ENCODE measurements at regions not wholly inside any gene's neighbourhood (a gene's known extent, or its start where the extent isn't known, plus 50 kb on each side); places are given as distances from the start of the nearest gene placed in this dataset.

DNA sequence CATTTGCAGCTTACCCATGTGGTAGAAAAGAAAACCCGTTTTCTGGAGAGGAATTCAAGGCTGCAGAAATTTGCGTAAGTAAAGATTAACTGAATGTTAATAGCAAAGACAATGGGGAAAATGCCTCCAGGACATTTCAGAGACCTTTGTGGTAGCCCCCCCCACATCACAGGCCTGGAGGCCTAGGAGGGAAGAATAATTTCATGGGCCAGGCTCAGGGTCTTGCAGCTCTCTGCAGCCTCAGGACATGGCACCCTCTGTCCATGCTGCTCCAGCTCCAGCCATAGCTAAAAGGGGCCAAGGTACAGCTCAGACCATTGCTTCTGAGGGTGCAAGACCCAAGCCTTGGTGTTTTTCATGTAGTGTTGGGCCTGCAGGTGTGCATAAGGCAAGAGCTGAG is 92.7 kb upstream of the ZNF678 start:
- DNase-seq (ENCODE audit: low read depth, low spot score): no peak
- no peaks in the 10 kb centered on the region for H3K9me3 ChIP-seq (ENCODE audit: control insufficient read depth, insufficient read depth, low read length)
- H3K27ac ChIP-seq (ENCODE audit: low read depth, low read length): no peak overlapping the region
- no peak overlapping the region for H3K4me3 ChIP-seq (ENCODE audit: low read depth, low read length)
- ChIA-PET CTCF (no interaction called here), POLR2A (no interaction called here)
- TF ChIP-seq, protein P1, sequence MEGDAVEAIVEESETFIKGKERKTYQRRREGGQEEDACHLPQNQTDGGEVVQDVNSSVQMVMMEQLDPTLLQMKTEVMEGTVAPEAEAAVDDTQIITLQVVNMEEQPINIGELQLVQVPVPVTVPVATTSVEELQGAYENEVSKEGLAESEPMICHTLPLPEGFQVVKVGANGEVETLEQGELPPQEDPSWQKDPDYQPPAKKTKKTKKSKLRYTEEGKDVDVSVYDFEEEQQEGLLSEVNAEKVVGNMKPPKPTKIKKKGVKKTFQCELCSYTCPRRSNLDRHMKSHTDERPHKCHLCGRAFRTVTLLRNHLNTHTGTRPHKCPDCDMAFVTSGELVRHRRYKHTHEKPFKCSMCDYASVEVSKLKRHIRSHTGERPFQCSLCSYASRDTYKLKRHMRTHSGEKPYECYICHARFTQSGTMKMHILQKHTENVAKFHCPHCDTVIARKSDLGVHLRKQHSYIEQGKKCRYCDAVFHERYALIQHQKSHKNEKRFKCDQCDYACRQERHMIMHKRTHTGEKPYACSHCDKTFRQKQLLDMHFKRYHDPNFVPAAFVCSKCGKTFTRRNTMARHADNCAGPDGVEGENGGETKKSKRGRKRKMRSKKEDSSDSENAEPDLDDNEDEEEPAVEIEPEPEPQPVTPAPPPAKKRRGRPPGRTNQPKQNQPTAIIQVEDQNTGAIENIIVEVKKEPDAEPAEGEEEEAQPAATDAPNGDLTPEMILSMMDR (IDR thresholded peaks at IDR 0.05; ENCODE audit: low read depth, low read length): no peak
- no peaks in the 10 kb centered on the region for H3K27me3 ChIP-seq (ENCODE audit: control insufficient read depth, insufficient read depth, low read length)

DNA sequence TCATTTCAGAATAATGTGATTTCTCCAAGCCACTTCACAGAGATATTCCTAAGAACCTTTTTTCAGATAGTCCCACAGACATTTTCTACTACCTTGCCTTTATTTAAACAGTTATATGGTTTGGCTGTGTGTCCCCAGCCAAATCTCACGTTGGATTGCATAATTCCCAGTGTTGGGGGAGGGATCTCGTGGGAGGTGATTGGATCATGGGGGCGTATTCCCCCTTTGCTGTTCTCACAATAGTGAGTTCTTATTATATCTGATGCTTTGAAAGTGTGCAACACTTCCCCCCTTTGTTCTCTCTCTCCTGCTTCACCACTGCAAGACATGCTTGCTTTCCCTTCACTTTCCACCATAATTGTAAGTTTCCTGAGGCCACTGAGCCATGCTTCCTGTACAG is 93.6 kb upstream of the ZNF678 start:
- H3K27me3 ChIP-seq (ENCODE audit: control insufficient read depth, insufficient read depth, low read length): no peaks in the 10 kb centered on the region
- POLR2A ChIA-PET: no interaction called here
- CTCF ChIA-PET: no interaction called here

DNA sequence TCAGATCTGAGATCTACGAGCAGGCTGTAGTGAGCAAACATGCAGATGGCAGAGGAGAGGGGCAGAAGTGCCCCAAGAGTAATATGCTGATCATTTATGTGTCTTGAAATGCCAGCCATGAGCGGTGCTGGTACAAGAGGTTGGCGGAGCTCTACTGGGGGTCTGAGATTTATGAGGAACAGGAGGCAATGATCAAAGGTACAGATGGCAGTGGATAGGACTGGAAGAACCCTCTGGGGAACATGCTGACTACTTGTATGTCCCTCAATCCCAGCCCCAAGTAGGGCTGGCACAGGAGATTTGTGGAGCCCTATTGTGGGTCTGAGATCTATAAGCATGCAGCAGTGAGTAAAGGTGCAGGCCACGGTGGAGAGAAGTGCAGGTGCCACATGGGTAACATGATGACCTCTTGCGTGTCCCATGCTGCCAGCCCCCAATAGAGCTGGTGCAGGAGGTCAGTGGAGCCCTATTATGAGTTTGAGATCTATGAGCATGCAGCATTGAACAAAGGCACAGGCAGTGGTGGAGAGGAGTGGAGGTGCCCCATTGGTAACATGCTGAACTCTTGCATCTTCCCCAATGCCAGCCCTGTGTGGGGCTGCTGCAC is 97.2 kb upstream of the ZNF678 start:
- CTCF ChIA-PET: no interaction called here
- TF ChIP-seq, protein P1 (IDR thresholded peaks at IDR 0.05; ENCODE audit: low read depth, low read length): no peak
- Histone ChIP-seq H3K27ac (ENCODE audit: low read depth, low read length) (no peak overlapping the region), H3K4me3 (ENCODE audit: low read depth, low read length) (no peak overlapping the region), H3K9me3 (ENCODE audit: control insufficient read depth, insufficient read depth, low read length) (no peaks in the 10 kb centered on the region), H3K27me3 (ENCODE audit: control insufficient read depth, insufficient read depth, low read length) (no peaks in the 10 kb centered on the region)
- DNase-seq (ENCODE audit: low read depth, low spot score): no peak
- POLR2A ChIA-PET: no interaction called here

More for the DNA sequence above, 93.6 kb upstream of the ZNF678 start:
- H3K4me3 ChIP-seq (ENCODE audit: low read depth, low read length): no peak overlapping the region
- TF ChIP-seq, protein P1 (IDR thresholded peaks at IDR 0.05; ENCODE audit: low read depth, low read length): no peak
- no peak for DNase-seq (ENCODE audit: low read depth, low spot score)
- H3K9me3 ChIP-seq (ENCODE audit: control insufficient read depth, insufficient read depth, low read length): no peaks in the 10 kb centered on the region
- no peak overlapping the region for H3K27ac ChIP-seq (ENCODE audit: low read depth, low read length)

DNA sequence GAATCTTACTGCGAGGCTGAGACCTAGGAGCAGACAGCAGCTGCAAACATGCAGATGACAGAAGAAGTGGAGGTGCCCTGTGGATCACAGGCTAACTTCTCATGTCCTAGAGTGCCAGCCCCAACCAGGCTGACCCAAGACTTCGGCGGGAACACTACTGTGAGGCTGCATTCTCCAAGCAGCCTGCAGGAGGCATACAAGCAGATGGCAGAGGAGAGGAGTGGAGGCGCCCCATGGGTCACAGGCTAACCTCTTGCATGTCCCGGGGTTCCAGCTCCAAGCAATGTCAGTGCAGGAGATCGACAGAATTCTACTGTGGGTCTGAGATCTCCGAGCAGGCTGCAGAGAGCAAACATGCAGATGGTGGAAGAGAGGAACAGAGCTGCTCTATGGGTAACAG is 98.1 kb upstream of the ZNF678 start:
- Histone ChIP-seq H3K4me3 (ENCODE audit: low read depth, low read length) (no peak overlapping the region), H3K27me3 (ENCODE audit: control insufficient read depth, insufficient read depth, low read length) (no peaks in the 10 kb centered on the region), H3K9me3 (ENCODE audit: control insufficient read depth, insufficient read depth, low read length) (no peaks in the 10 kb centered on the region), H3K27ac (ENCODE audit: low read depth, low read length) (no peak overlapping the region)
- ChIA-PET CTCF (interaction anchor here (0.6 kb wide), 1 partner anchor 140 kb away, joined by 3 read pairs; no protein-coding TSS in a partner anchor), POLR2A (no interaction called here)
- no peak for DNase-seq (ENCODE audit: low read depth, low spot score)
- TF ChIP-seq, protein P1 (IDR thresholded peaks at IDR 0.05; ENCODE audit: low read depth, low read length): no peak

DNA sequence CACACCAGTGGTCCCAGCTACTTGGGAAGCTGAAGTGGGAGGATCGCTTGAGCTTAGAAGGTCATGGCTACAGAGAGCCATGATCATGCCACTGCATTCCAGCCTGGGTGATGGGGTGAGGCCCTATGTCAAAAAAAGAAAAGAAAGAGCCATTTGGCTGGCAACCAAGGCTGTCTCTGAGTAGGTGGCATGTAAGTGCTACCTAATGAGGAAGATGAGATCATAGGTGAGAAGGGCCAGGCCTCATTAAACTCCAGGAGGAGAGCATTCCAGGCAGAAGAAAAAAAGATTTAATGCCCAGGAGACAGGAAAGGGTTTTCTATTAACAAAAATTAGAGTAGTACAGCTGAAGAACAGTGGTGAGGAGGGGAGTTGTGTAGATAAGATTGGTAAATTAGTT is 103.4 kb upstream of the ZNF678 start:
- CTCF ChIA-PET: no interaction called here
- no peak overlapping the region for H3K27ac ChIP-seq (ENCODE audit: low read depth, low read length)
- no peak overlapping the region for H3K4me3 ChIP-seq (ENCODE audit: low read depth, low read length)
- H3K27me3 ChIP-seq (ENCODE audit: control insufficient read depth, insufficient read depth, low read length): no peaks in the 10 kb centered on the region
- TF ChIP-seq, protein P1 (IDR thresholded peaks at IDR 0.05; ENCODE audit: low read depth, low read length): no peak
- POLR2A ChIA-PET: no interaction called here
- no peak for DNase-seq (ENCODE audit: low read depth, low spot score)
- H3K9me3 ChIP-seq (ENCODE audit: control insufficient read depth, insufficient read depth, low read length): no peaks in the 10 kb centered on the region

Data from AG04450 (cell line).